CD14-positive monocyte (primary cell): ENCODE measurements at regions not wholly inside any gene's neighbourhood (a gene's known extent, or its start where the extent isn't known, plus 50 kb on each side); places are given as distances from the start of the nearest gene placed in this dataset.

Source experiments
- DNase-seq, 3 donors: peaks; one replicate each; pipeline ENCODE4 v3.0.0-alpha.2; 2011 to 2022
- H2AFZ ChIP-seq: 2 replicates; pipeline ENCODE4 v1.6.0; 2012; ENCODE audit warnings: mild to moderate bottlenecking, low read depth, low read length, inconsistent platforms; ENCODE audit not compliant: insufficient read depth, poor library complexity, severe bottlenecking
- H3K27ac ChIP-seq, 2 donors: 1 replicate in 1 of 2; 2 replicates in 1 of 2; pipeline ENCODE4 v1.5.1; 2012 to 2013; ENCODE audit warnings: low read length in 2 of 2, control low read depth in 1 of 2, inconsistent platforms in 1 of 2, low read depth in 1 of 2, mild to moderate bottlenecking in 1 of 2
- H3K27me3 ChIP-seq, 2 donors: one replicate each; pipeline versions ENCODE4 v1.6.0 to v1.6.1; 2011 to 2013; ENCODE audit warnings: low read length in 2 of 2; ENCODE audit not compliant: control insufficient read depth in 2 of 2, insufficient read depth in 2 of 2
- H3K36me3 ChIP-seq, 2 donors: replicated peaks in 1 of 2; 1 replicate in 1 of 2; 2 replicates in 1 of 2; pipeline versions ENCODE4 v1.5.1 to v1.6.1; 2012 to 2013; ENCODE audit warnings: low read length in 2 of 2, control low read depth in 1 of 2, inconsistent platforms in 1 of 2, mild to moderate bottlenecking in 1 of 2; ENCODE audit not compliant: insufficient read depth in 2 of 2, control insufficient read depth in 1 of 2
- H3K4me1 ChIP-seq, 2 donors: 1 replicate in 1 of 2; 2 replicates in 1 of 2; pipeline versions ENCODE4 v1.5.1 to v1.6.1; 2012 to 2013; ENCODE audit warnings: low read length in 2 of 2, control low read depth in 1 of 2, inconsistent platforms in 1 of 2, mild to moderate bottlenecking in 1 of 2, moderate library complexity in 1 of 2; ENCODE audit not compliant: insufficient read depth in 2 of 2, control insufficient read depth in 1 of 2
- H3K4me2 ChIP-seq: replicated peaks from 2 replicates; pipeline ENCODE3; 2012; ENCODE audit warnings: low read length, moderate library complexity, mild to moderate bottlenecking; ENCODE audit not compliant: poor library complexity, severe bottlenecking; ENCODE audit errors: extremely low read depth
- H3K4me3 ChIP-seq, 3 experiments: fragments of 200-600 bp in 1 of 3; sonication (generic) in 1 of 3; replicated peaks in 1 of 3; 1 replicate in 2 of 3; 2 replicates in 1 of 3; pipeline ENCODE4 v1.5.1; 2011 to 2013; ENCODE audit warnings: low read length in 3 of 3, mild to moderate bottlenecking in 3 of 3, control low read depth in 2 of 3, low read depth in 2 of 3, inconsistent platforms in 1 of 3, moderate library complexity in 1 of 3
- H3K79me2 ChIP-seq: 2 replicates; pipeline ENCODE4 v1.6.0; 2012; ENCODE audit warnings: mild to moderate bottlenecking, control low read depth, inconsistent platforms, low read length, moderate library complexity; ENCODE audit not compliant: insufficient read depth
- H3K9ac ChIP-seq: 2 replicates; pipeline ENCODE4 v1.6.0; 2017; ENCODE audit warnings: low read length, mild to moderate bottlenecking; ENCODE audit not compliant: insufficient read depth, poor library complexity, severe bottlenecking
- H3K9me3 ChIP-seq, 2 donors: replicated peaks in 1 of 2; 1 replicate in 1 of 2; 2 replicates in 1 of 2; pipeline versions ENCODE4 v1.5.1 to v1.6.1; 2012 to 2013; ENCODE audit warnings: low read length in 2 of 2, control low read depth in 1 of 2; ENCODE audit not compliant: control insufficient read depth in 1 of 2, insufficient read depth in 1 of 2
- H4K20me1 ChIP-seq: 2 replicates; pipeline ENCODE4 v1.6.0; 2012; ENCODE audit warnings: mild to moderate bottlenecking, low read length, control low read depth, moderate library complexity; ENCODE audit not compliant: insufficient read depth
- H3K27ac Mint-ChIP-seq, 7 donors: one replicate each; pipeline ENCODE4 v1.8.0; 2020; ENCODE audit warnings: mild to moderate bottlenecking in 7 of 7, mixed read lengths in 7 of 7, moderate library complexity in 6 of 7, inconsistent platforms in 2 of 7
- H3K27me3 Mint-ChIP-seq, 3 donors: one replicate each; pipeline ENCODE4 v1.8.0; 2021 to 2022; ENCODE audit warnings: low read depth in 3 of 3, mild to moderate bottlenecking in 3 of 3, mixed read lengths in 3 of 3, moderate library complexity in 3 of 3, inconsistent platforms in 1 of 3
- H3K36me3 Mint-ChIP-seq, 2 donors: one replicate each; pipeline ENCODE4 v1.8.0; 2020; ENCODE audit warnings: mixed read lengths in 2 of 2, inconsistent platforms in 1 of 2, mild to moderate bottlenecking in 1 of 2
- H3K4me1 Mint-ChIP-seq: one replicate; pipeline ENCODE4 v1.8.0; 2020; ENCODE audit warnings: mild to moderate bottlenecking, mixed read lengths
- H3K4me3 Mint-ChIP-seq, 2 donors: one replicate each; pipeline ENCODE4 v1.8.0; 2020; ENCODE audit warnings: mild to moderate bottlenecking in 2 of 2, mixed read lengths in 2 of 2, moderate library complexity in 1 of 2
- H3K9me3 Mint-ChIP-seq, 7 donors: one replicate each; pipeline ENCODE4 v1.8.0; 2020 to 2022; ENCODE audit warnings: mixed read lengths in 7 of 7, mild to moderate bottlenecking in 6 of 7, moderate library complexity in 6 of 7, inconsistent platforms in 2 of 7
- WGBS: methylation state at CpG from one replicate; pipeline ENCODE4 v1.1.5; 2013; ENCODE audit warnings: missing lambda C conversion rate; ENCODE audit not compliant: insufficient coverage; 5-methylcytosine and 5-hydroxymethylcytosine counted together
- intact Hi-C, 2 donors: fragments of 100-400 bp; cut with micrococcal nuclease; formaldehyde crosslinking; loops; one replicate each; pipeline versions ENCODE4 v1.15.0 to v1.15.1; 2023
- TF ChIP-seq, protein P1 (sequence below): fragments of 200-600 bp; IDR thresholded peaks from one replicate; pipeline ENCODE4 v1.8.0; 2022; ENCODE audit warnings: antibody characterized with exemption, mild to moderate bottlenecking

DNA sequence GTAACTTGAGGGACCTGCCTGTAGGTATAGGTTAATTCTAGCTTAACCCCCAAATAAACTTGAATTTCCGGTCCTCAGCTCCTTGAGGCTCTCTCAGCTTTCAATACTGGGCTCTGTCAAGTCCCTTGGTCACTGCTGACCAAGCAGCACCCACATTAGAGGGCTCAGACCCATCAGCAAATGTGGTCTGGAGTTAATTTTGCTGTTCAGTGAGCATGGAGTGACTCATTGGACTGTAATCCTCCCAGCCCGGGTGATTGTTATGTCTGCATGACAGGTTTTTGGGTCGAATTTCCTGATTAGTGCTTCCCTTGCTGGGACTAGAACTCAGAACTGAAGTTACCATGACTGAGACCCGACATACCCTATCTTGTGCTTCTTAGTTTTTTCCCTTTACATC is 130.6 kb downstream of the URB2 start:
- no peaks in the 10 kb centered on the region for H4K20me1 ChIP-seq
- no peak overlapping the region for H3K4me2 ChIP-seq
- TF ChIP-seq, protein P1, sequence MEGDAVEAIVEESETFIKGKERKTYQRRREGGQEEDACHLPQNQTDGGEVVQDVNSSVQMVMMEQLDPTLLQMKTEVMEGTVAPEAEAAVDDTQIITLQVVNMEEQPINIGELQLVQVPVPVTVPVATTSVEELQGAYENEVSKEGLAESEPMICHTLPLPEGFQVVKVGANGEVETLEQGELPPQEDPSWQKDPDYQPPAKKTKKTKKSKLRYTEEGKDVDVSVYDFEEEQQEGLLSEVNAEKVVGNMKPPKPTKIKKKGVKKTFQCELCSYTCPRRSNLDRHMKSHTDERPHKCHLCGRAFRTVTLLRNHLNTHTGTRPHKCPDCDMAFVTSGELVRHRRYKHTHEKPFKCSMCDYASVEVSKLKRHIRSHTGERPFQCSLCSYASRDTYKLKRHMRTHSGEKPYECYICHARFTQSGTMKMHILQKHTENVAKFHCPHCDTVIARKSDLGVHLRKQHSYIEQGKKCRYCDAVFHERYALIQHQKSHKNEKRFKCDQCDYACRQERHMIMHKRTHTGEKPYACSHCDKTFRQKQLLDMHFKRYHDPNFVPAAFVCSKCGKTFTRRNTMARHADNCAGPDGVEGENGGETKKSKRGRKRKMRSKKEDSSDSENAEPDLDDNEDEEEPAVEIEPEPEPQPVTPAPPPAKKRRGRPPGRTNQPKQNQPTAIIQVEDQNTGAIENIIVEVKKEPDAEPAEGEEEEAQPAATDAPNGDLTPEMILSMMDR = no peak
- no peaks in the 10 kb centered on the region for H3K36me3 ChIP-seq
- Mint-ChIP-seq H3K4me3 (no peak overlapping the region), H3K27me3 (peaks cover 0 to 5% (median 0%) of the 10 kb centered on the region in 3 donors), H3K36me3 (no peaks in the 10 kb centered on the region), H3K4me1 (peaks cover 4% of the 10 kb centered on the region), H3K9me3 (peaks cover 0 to 14% (median 7%) of the 10 kb centered on the region in 7 donors), H3K27ac (no peak overlapping the region)
- H3K4me1 ChIP-seq = no peaks in the 10 kb centered on the region
- no peaks in the 10 kb centered on the region for H3K27me3 ChIP-seq
- peaks cover 8 to 10% of the 10 kb centered on the region in 2 donors for H3K9me3 ChIP-seq
- no peak overlapping the region for H2AFZ ChIP-seq
- no peak for DNase-seq
- intact Hi-C loops = loop anchor here in 1 of 2 donors (5.0 kb wide), 1 partner anchor 149 kb away; no protein-coding TSS in a partner anchor
- no peak overlapping the region for H3K9ac ChIP-seq
- WGBS = 80% methylated on average over 2 of the region's 4 CpGs
- no peak overlapping the region for H3K4me3 ChIP-seq
- no peaks in the 10 kb centered on the region for H3K79me2 ChIP-seq
- no peak overlapping the region for H3K27ac ChIP-seq

GRCh38 chr1:229757226-229757625 is 131.2 kb downstream of the URB2 start:
- H3K27ac Mint-ChIP-seq = no peak overlapping the region
- no peaks in the 10 kb centered on the region for H3K36me3 Mint-ChIP-seq
- H2AFZ ChIP-seq = no peak overlapping the region
- H3K4me1 ChIP-seq = no peaks in the 10 kb centered on the region
- DNase-seq = no peak
- no peak overlapping the region for H3K4me2 ChIP-seq
- H3K36me3 ChIP-seq = no peaks in the 10 kb centered on the region
- no peak overlapping the region for H3K27ac ChIP-seq
- no peak overlapping the region for H3K9ac ChIP-seq
- H3K27me3 ChIP-seq = no peaks in the 10 kb centered on the region
- H3K27me3 Mint-ChIP-seq = peaks cover 0 to 5% (median 4%) of the 10 kb centered on the region in 3 donors
- no peak overlapping the region for H3K4me3 Mint-ChIP-seq
- H3K9me3 Mint-ChIP-seq = peaks cover 0 to 14% (median 7%) of the 10 kb centered on the region in 7 donors
- H3K4me1 Mint-ChIP-seq = peaks cover 4% of the 10 kb centered on the region
- peaks cover 8 to 10% of the 10 kb centered on the region in 2 donors for H3K9me3 ChIP-seq
- H3K4me3 ChIP-seq = no peak overlapping the region
- H4K20me1 ChIP-seq = no peaks in the 10 kb centered on the region
- TF ChIP-seq, protein P1 = no peak
- H3K79me2 ChIP-seq = no peaks in the 10 kb centered on the region
- intact Hi-C loops = loop anchor here in 1 of 2 donors (5.0 kb wide), 1 partner anchor 150 kb away; no protein-coding TSS in a partner anchor
